Fibroblast of lung (primary cell): ENCODE measurements at regions not wholly inside any gene's neighbourhood (a gene's known extent, or its start where the extent isn't known, plus 50 kb on each side); places are given as distances from the start of the nearest gene placed in this dataset.

Experiments used
- DNase-seq, 2 donors: peaks; one replicate each; pipeline versions ENCODE4 v3.0.0 to v3.0.0-alpha.2; 2010; ENCODE audit warnings: low read depth in 2 of 2
- H2AFZ ChIP-seq: 2 replicates; pipeline ENCODE4 v1.5.1; 2012; ENCODE audit warnings: low read length, control low read depth, inconsistent platforms
- H3K27ac ChIP-seq: 2 replicates; pipeline ENCODE4 v1.5.1; 2011; ENCODE audit warnings: low read length, control low read depth; ENCODE audit not compliant: insufficient read depth
- H3K27me3 ChIP-seq: 2 replicates; pipeline ENCODE4 v1.5.1; 2011; ENCODE audit warnings: mild to moderate bottlenecking, low read length; ENCODE audit not compliant: control insufficient read depth, insufficient read depth
- H3K36me3 ChIP-seq: 2 replicates; pipeline ENCODE4 v1.5.1; 2011; ENCODE audit warnings: low read length; ENCODE audit not compliant: control insufficient read depth, insufficient read depth
- H3K4me1 ChIP-seq: 2 replicates; pipeline ENCODE4 v1.5.1; 2011; ENCODE audit warnings: low read length; ENCODE audit not compliant: control insufficient read depth, insufficient read depth; ENCODE audit errors: extremely low read depth
- H3K4me2 ChIP-seq: 2 replicates; pipeline ENCODE4 v1.5.1; 2011; ENCODE audit warnings: low read length, control low read depth; ENCODE audit not compliant: insufficient read depth; ENCODE audit errors: extremely low read depth
- H3K4me3 ChIP-seq, 4 experiments: fragments of 200-600 bp in 1 of 4; sonication (generic) in 1 of 4; replicated peaks in 1 of 4; 2 replicates each; pipeline ENCODE4 v1.5.1; 2011 to 2016; ENCODE audit warnings: low read length in 4 of 4, low read depth in 3 of 4, mild to moderate bottlenecking in 3 of 4, control low read depth in 2 of 4, inconsistent platforms in 1 of 4, mixed read lengths in 1 of 4; ENCODE audit not compliant: insufficient read depth in 1 of 4; ENCODE audit errors: control extremely low read depth in 1 of 4
- H3K79me2 ChIP-seq: 2 replicates; pipeline ENCODE4 v1.5.1; 2012; ENCODE audit warnings: mild to moderate bottlenecking, low read length, inconsistent platforms; ENCODE audit not compliant: control insufficient read depth, insufficient read depth
- H3K9ac ChIP-seq: 2 replicates; pipeline ENCODE4 v1.5.1; 2011; ENCODE audit warnings: mild to moderate bottlenecking, low read length, control low read depth; ENCODE audit not compliant: insufficient read depth
- H3K9me3 ChIP-seq: 2 replicates; pipeline ENCODE4 v1.5.1; 2012; ENCODE audit warnings: low read depth, low read length; ENCODE audit not compliant: control insufficient read depth, insufficient read depth
- H4K20me1 ChIP-seq: 2 replicates; pipeline ENCODE4 v1.5.1; 2011; ENCODE audit warnings: low read length; ENCODE audit not compliant: control insufficient read depth, insufficient read depth; ENCODE audit errors: extremely low read depth
- EZH2 ChIP-seq: IDR thresholded peaks from 2 replicates; pipeline ENCODE4 v1.5.1; 2012; ENCODE audit warnings: low read length, control low read depth, mild to moderate bottlenecking; ENCODE audit errors: missing control alignments
- TF ChIP-seq, protein P1 (sequence below), 2 donors: IDR thresholded peaks in 1 of 2; conservative IDR thresholded peaks in 1 of 2; 1 replicate in 1 of 2; 2 replicates in 1 of 2; pipeline ENCODE4 v1.5.1; 2011 to 2012; ENCODE audit warnings: low read length in 2 of 2, control low read depth in 1 of 2, inconsistent platforms in 1 of 2, low read depth in 1 of 2, mild to moderate bottlenecking in 1 of 2

DNA sequence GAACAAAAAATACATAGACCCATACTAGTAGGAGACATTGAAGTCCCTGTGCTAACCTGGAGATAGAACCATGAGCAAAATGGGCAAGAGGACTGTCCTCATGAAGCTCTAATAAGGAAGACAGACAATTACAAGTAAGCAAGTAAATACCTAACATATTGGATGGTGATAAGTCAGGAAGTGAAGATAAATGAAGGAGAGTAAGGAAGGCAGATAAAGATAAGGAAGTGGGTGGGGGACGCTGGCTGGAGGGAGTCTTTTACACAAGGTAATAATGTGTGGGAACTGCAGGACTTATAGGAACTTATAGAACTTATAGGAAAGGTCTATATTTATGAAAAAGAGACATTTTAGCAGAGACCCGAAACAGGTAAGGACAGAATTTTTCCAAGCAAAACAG, 148.9 kb upstream of the ABI3BP start:
- no peak for DNase-seq
- H3K4me3 ChIP-seq, result no peak overlapping the region
- no peak overlapping the region for H3K27ac ChIP-seq
- no peaks in the 10 kb centered on the region for H3K4me1 ChIP-seq
- H3K79me2 ChIP-seq, result no peaks in the 10 kb centered on the region
- no peaks in the 10 kb centered on the region for H3K27me3 ChIP-seq
- H3K9me3 ChIP-seq, result no peaks in the 10 kb centered on the region
- H3K9ac ChIP-seq, result no peak overlapping the region
- H2AFZ ChIP-seq, result no peak overlapping the region
- H4K20me1 ChIP-seq, result no peaks in the 10 kb centered on the region
- H3K4me2 ChIP-seq, result no peak overlapping the region
- no peaks in the 10 kb centered on the region for H3K36me3 ChIP-seq
- TF ChIP-seq, protein P1, sequence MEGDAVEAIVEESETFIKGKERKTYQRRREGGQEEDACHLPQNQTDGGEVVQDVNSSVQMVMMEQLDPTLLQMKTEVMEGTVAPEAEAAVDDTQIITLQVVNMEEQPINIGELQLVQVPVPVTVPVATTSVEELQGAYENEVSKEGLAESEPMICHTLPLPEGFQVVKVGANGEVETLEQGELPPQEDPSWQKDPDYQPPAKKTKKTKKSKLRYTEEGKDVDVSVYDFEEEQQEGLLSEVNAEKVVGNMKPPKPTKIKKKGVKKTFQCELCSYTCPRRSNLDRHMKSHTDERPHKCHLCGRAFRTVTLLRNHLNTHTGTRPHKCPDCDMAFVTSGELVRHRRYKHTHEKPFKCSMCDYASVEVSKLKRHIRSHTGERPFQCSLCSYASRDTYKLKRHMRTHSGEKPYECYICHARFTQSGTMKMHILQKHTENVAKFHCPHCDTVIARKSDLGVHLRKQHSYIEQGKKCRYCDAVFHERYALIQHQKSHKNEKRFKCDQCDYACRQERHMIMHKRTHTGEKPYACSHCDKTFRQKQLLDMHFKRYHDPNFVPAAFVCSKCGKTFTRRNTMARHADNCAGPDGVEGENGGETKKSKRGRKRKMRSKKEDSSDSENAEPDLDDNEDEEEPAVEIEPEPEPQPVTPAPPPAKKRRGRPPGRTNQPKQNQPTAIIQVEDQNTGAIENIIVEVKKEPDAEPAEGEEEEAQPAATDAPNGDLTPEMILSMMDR (conservative IDR thresholded peaks at IDR 0.05 in 1 of 2, IDR thresholded peaks at IDR 0.05 in 1 of 2; ENCODE audit: low read depth in 1 of 2, low read length in 2 of 2), result no peak
- no peak for TF ChIP-seq EZH2

DNA sequence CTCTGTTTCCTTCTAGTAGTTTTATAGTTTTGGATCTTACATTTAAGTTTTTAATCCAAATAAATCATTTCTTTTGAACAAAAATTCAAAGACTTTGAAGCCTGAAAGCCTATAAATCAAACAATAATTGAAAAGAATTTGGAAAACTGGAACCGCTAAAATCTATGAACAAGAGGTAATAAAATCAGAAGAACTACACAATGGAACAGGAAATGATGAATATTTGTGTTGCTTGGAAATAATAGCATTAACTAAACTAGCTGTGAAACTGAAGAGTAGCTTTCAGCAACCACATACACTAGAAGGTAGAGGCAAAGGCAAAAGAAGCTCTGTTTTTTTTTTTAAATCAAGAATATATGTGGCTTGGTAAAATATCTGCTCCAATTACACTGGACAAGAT, 147.9 kb upstream of the ABI3BP start:
- no peak for TF ChIP-seq EZH2
- TF ChIP-seq, protein P1 (conservative IDR thresholded peaks at IDR 0.05 in 1 of 2, IDR thresholded peaks at IDR 0.05 in 1 of 2; ENCODE audit: low read depth in 1 of 2, low read length in 2 of 2), result no peak
- Histone ChIP-seq H3K4me3 (no peak overlapping the region), H3K9me3 (no peaks in the 10 kb centered on the region), H3K79me2 (no peaks in the 10 kb centered on the region), H3K4me2 (no peak overlapping the region), H3K4me1 (no peaks in the 10 kb centered on the region), H3K36me3 (no peaks in the 10 kb centered on the region), H4K20me1 (no peaks in the 10 kb centered on the region), H3K9ac (no peak overlapping the region), H3K27me3 (no peaks in the 10 kb centered on the region), H2AFZ (no peak overlapping the region), H3K27ac (no peak overlapping the region)
- no peak for DNase-seq

DNA sequence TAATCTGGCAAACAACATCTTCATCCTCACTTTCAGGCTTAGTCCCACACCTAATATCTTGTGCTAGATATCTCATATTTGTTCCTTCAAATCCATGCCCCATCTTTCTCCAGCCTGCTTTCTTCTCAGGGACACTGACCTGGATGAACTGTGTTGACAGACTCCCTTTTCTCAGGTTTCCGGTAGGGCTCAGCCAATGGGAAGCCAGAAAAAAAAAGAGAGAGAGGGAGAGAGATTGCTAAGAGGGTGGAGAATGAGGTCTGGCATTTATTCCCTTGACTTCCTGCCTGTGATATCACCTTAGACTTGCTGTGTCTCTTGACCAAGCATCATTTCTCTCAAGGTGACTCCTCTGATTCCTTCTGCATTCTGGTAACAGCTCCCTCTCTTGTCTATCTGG, 145.6 kb upstream of the ABI3BP start:
- H3K9ac ChIP-seq, result no peak overlapping the region
- H4K20me1 ChIP-seq, result no peaks in the 10 kb centered on the region
- no peak overlapping the region for H3K4me3 ChIP-seq
- no peak overlapping the region for H2AFZ ChIP-seq
- no peaks in the 10 kb centered on the region for H3K4me1 ChIP-seq
- H3K27ac ChIP-seq, result no peak overlapping the region
- H3K36me3 ChIP-seq, result no peaks in the 10 kb centered on the region
- H3K4me2 ChIP-seq, result no peak overlapping the region
- no peaks in the 10 kb centered on the region for H3K27me3 ChIP-seq
- no peaks in the 10 kb centered on the region for H3K79me2 ChIP-seq
- H3K9me3 ChIP-seq, result no peaks in the 10 kb centered on the region
- TF ChIP-seq, protein P1 (conservative IDR thresholded peaks at IDR 0.05 in 1 of 2, IDR thresholded peaks at IDR 0.05 in 1 of 2; ENCODE audit: low read depth in 1 of 2, low read length in 2 of 2), result no peak
- TF ChIP-seq EZH2, result no peak
- no peak for DNase-seq
